SK-N-SH (cell line): ENCODE measurements at regions not wholly inside any gene's neighbourhood (a gene's known extent, or its start where the extent isn't known, plus 50 kb on each side); places are given as distances from the start of the nearest gene placed in this dataset.

ENCODE experiments used
- CTCF ChIA-PET: fragments of 300-600, 350-600 bp; formaldehyde crosslinking; extraction: SDS; loops from one replicate; lab custom pipeline; 2021; lab: Yijun Ruan, JAX
- POLR2A ChIA-PET: fragments of 350-600 bp; sonication (Branson Sonifier 250); formaldehyde crosslinking; extraction: SDS; loops from one replicate; lab custom pipeline; 2020; ENCODE audit warnings: antibody characterized with exemption, inconsistent platforms; lab: Yijun Ruan, JAX
- DNase-seq: peaks from one replicate; pipeline ENCODE4 v3.0.0; 2012
- H2AFZ ChIP-seq: fragments of 200-600 bp; sonication (generic); 2 replicates; pipeline ENCODE4 v1.8.1; 2016; ENCODE audit warnings: antibody characterized with exemption, mild to moderate bottlenecking, low read depth
- H3F3A ChIP-seq: fragments of 200-600 bp; sonication (generic); replicated peaks from 2 replicates; pipeline ENCODE3; 2016; ENCODE audit warnings: antibody characterized with exemption, mild to moderate bottlenecking; ENCODE audit not compliant: insufficient read depth
- H3K27ac ChIP-seq, 2 experiments: fragments of 200-500 bp in 1 of 2; fragments of 200-600 bp in 1 of 2; sonication (Bioruptor generic) in 1 of 2; sonication (generic), shearing (Covaris generic) in 1 of 2; 2 replicates each; pipeline versions ENCODE4 v1.5.1 to v1.6.1; 2014 to 2016; ENCODE audit warnings: low read depth in 2 of 2, inconsistent platforms in 1 of 2, low read length in 1 of 2, mild to moderate bottlenecking in 1 of 2, mixed read lengths in 1 of 2
- H3K27me3 ChIP-seq: fragments of 200-600 bp; sonication (generic), shearing (Covaris generic); 2 replicates; pipeline ENCODE4 v1.6.1; 2016; ENCODE audit warnings: mixed run types; ENCODE audit not compliant: insufficient read depth
- H3K36me3 ChIP-seq, 2 experiments: fragments of 200-500 bp in 1 of 2; fragments of 200-600 bp in 1 of 2; sonication (Bioruptor generic) in 1 of 2; sonication (generic) in 1 of 2; replicated peaks in 1 of 2; 2 replicates each; pipeline versions ENCODE3 to v1.5.1; 2014 to 2016; ENCODE audit warnings: low read length in 1 of 2, mild to moderate bottlenecking in 1 of 2; ENCODE audit not compliant: insufficient read depth in 2 of 2, control insufficient read depth in 1 of 2
- H3K4me1 ChIP-seq, 2 experiments: fragments of 200-500 bp in 1 of 2; fragments of 200-600 bp in 1 of 2; sonication (Bioruptor generic) in 1 of 2; sonication (generic), shearing (Covaris generic) in 1 of 2; 2 replicates each; pipeline versions ENCODE4 v1.5.1 to v1.6.1; 2014 to 2016; ENCODE audit warnings: low read depth in 1 of 2, low read length in 1 of 2, mixed run types in 1 of 2; ENCODE audit not compliant: insufficient read depth in 2 of 2, control insufficient read depth in 1 of 2
- H3K4me2 ChIP-seq: fragments of 200-600 bp; sonication (generic), shearing (Covaris generic); 2 replicates; pipeline ENCODE4 v1.6.1; 2017; ENCODE audit warnings: mixed run types
- H3K4me3 ChIP-seq, 2 experiments: fragments of 200-500 bp in 1 of 2; fragments of 200-600 bp in 1 of 2; sonication (Bioruptor generic) in 1 of 2; sonication (generic), shearing (Covaris generic) in 1 of 2; 2 replicates each; pipeline versions ENCODE4 v1.5.1 to v1.8.1; 2014 to 2016; ENCODE audit warnings: low read depth in 2 of 2, inconsistent platforms in 1 of 2, low read length in 1 of 2, mild to moderate bottlenecking in 1 of 2, mixed read lengths in 1 of 2, moderate library complexity in 1 of 2
- H3K79me2 ChIP-seq: fragments of 200-600 bp; sonication (generic); 2 replicates; pipeline ENCODE4 v1.8.1; 2017; ENCODE audit warnings: mild to moderate bottlenecking; ENCODE audit not compliant: insufficient read depth
- H3K9ac ChIP-seq: fragments of 200-600 bp; sonication (generic); 2 replicates; pipeline ENCODE4 v1.6.1; 2017; ENCODE audit warnings: mixed run types
- H3K9me2 ChIP-seq: fragments of 200-600 bp; sonication (generic); 2 replicates; pipeline ENCODE4 v1.6.1; 2017; ENCODE audit warnings: mixed run types
- H3K9me3 ChIP-seq: fragments of 200-600 bp; sonication (generic); 2 replicates; pipeline ENCODE4 v1.6.1; 2017; ENCODE audit warnings: mixed run types, mild to moderate bottlenecking, moderate library complexity
- H4K20me1 ChIP-seq: fragments of 200-600 bp; sonication (generic); 2 replicates; pipeline ENCODE4 v1.6.1; 2017; ENCODE audit warnings: mild to moderate bottlenecking, mixed run types; ENCODE audit not compliant: insufficient read depth
- CTCF ChIP-seq: fragments of 200-600 bp; sonication (generic); IDR thresholded peaks from 2 replicates; pipeline ENCODE4 v1.6.1; 2017; ENCODE audit warnings: antibody characterized with exemption, mild to moderate bottlenecking, moderate library complexity
- FOXJ3 ChIP-seq: sonication (generic); formaldehyde crosslinking; IDR thresholded peaks from 2 replicates; pipeline ENCODE4 v1.5.1; 2020; ENCODE audit warnings: mild to moderate bottlenecking, missing genetic modification reagents
- FOXM1 ChIP-seq: IDR thresholded peaks from 2 replicates; pipeline ENCODE4 v1.4.0; 2012; ENCODE audit warnings: low read depth, mild to moderate bottlenecking
- MEF2A ChIP-seq: IDR thresholded peaks from 2 replicates; pipeline ENCODE4 v1.4.0; 2012; ENCODE audit warnings: low read depth, borderline replicate concordance
- MXI1 ChIP-seq: IDR thresholded peaks from 2 replicates; pipeline ENCODE4 v1.6.1; 2012; ENCODE audit warnings: mild to moderate bottlenecking, low read depth, low read length, improper control_type of control experiment
- NFIC ChIP-seq: IDR thresholded peaks from 2 replicates; pipeline ENCODE4 v1.4.0; 2012; ENCODE audit warnings: borderline replicate concordance
- RAD21 ChIP-seq: IDR thresholded peaks from 2 replicates; pipeline ENCODE4 v1.6.1; 2012; ENCODE audit warnings: mild to moderate bottlenecking, low read length
- REST ChIP-seq: IDR thresholded peaks from 2 replicates; pipeline ENCODE4 v1.6.1; 2012; ENCODE audit warnings: mild to moderate bottlenecking, low read depth, low read length, moderate library complexity
- TEAD4 ChIP-seq: IDR thresholded peaks from 2 replicates; pipeline ENCODE4 v1.4.0; 2012; ENCODE audit warnings: mild to moderate bottlenecking, borderline replicate concordance; ENCODE audit not compliant: insufficient read depth
- YY1 ChIP-seq: IDR thresholded peaks from 2 replicates; pipeline ENCODE4 v1.4.0; 2012; ENCODE audit warnings: low read depth, mild to moderate bottlenecking
- WGBS: methylation state at CpG from one replicate; pipeline ENCODE4 v1.1.6; 2017; ENCODE audit warnings: low lambda C conversion rate; 5-methylcytosine and 5-hydroxymethylcytosine counted together
- TF ChIP-seq, protein P1 (sequence below): IDR thresholded peaks from 2 replicates; pipeline ENCODE4; 2012

DNA sequence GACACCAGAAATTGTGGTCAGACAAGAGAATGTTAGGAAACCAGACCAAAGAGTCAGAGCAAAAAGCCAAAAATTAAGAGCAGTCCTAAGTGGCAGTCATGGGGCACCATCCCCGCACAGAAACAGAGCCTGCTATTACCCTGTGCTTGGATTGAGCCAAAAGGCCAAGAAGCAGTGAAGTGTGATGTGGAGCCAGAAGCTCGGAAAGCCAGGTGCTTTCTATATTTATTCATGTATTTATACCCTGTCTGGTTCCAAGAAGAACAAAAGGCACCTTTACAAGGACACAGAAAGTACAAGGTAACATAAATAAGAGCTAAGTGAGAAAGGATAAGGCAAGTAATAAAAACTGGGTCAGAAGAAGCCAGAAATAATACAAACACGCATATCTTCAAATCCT lies 336.2 kb upstream of the CNR1 start:
- no peaks in the 10 kb centered on the region for H4K20me1 ChIP-seq
- no peaks in the 10 kb centered on the region for H3K27me3 ChIP-seq
- H3K4me3 ChIP-seq = no peak overlapping the region
- no peaks in the 10 kb centered on the region for H3K79me2 ChIP-seq
- no peaks in the 10 kb centered on the region for H3F3A ChIP-seq
- H3K4me2 ChIP-seq = no peak overlapping the region
- ChIA-PET CTCF (no interaction called here), POLR2A (no interaction called here)
- H3K9ac ChIP-seq = no peak overlapping the region
- no peak overlapping the region for H2AFZ ChIP-seq
- H3K4me1 ChIP-seq = no peaks in the 10 kb centered on the region
- no peak overlapping the region for H3K27ac ChIP-seq
- no peak for DNase-seq
- 37% methylated on average over 3 of the region's 3 CpGs for WGBS
- no peaks in the 10 kb centered on the region for H3K36me3 ChIP-seq
- no peak for TF ChIP-seq RAD21
- no peak for TF ChIP-seq FOXJ3 (CRISPR knock-in tag)
- TF ChIP-seq FOXM1 = no peak
- no peak for TF ChIP-seq REST
- no peak for TF ChIP-seq CTCF
- no peak for TF ChIP-seq NFIC
- no peak for TF ChIP-seq TEAD4
- TF ChIP-seq YY1 = no peak
- TF ChIP-seq, protein P1, sequence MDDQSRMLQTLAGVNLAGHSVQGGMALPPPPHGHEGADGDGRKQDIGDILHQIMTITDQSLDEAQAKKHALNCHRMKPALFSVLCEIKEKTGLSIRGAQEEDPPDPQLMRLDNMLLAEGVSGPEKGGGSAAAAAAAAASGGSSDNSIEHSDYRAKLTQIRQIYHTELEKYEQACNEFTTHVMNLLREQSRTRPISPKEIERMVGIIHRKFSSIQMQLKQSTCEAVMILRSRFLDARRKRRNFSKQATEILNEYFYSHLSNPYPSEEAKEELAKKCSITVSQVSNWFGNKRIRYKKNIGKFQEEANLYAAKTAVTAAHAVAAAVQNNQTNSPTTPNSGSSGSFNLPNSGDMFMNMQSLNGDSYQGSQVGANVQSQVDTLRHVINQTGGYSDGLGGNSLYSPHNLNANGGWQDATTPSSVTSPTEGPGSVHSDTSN = no peak
- TF ChIP-seq MXI1 = no peak
- TF ChIP-seq MEF2A = no peak
- no peaks in the 10 kb centered on the region for H3K9me2 ChIP-seq
- H3K9me3 ChIP-seq = no peaks in the 10 kb centered on the region
